GM12874 (cell line): ENCODE measurements at regions not wholly inside any gene's neighbourhood (a gene's known extent, or its start where the extent isn't known, plus 50 kb on each side); places are given as distances from the start of the nearest gene placed in this dataset.

ENCODE experiments used
- CTCF ChIP-seq: IDR thresholded peaks from 2 replicates; pipeline ENCODE4 v1.5.1; 2011; ENCODE audit warnings: low read depth, mild to moderate bottlenecking, control low read depth, low read length, moderate library complexity; ENCODE audit not compliant: insufficient read depth

GRCh38 chr20:51898788-51899187 lies 96.5 kb upstream of the SALL4 start:
- no peak for TF ChIP-seq CTCF

GRCh38 chr20:51894619-51895018 lies 92.3 kb upstream of the SALL4 start:
- TF ChIP-seq CTCF, result no peak

- TF ChIP-seq CTCF, result no peak
These were observed 91.9 kb upstream of the SALL4 start for GRCh38 chr20:51894201-51894600.

GRCh38 chr20:51893723-51894122 lies 91.4 kb upstream of the SALL4 start:
- no peak for TF ChIP-seq CTCF

- no peak for TF ChIP-seq CTCF
These were observed 87.7 kb upstream of the SALL4 start for GRCh38 chr20:51890003-51890402.

- TF ChIP-seq CTCF, result no peak
These were observed 87.1 kb upstream of the SALL4 start for GRCh38 chr20:51889466-51889865.

- TF ChIP-seq CTCF, result no peak
These were observed 86.0 kb upstream of the SALL4 start for GRCh38 chr20:51888291-51888690.
